HEK293 (cell line): ENCODE measurements at regions not wholly inside any gene's neighbourhood (a gene's known extent, or its start where the extent isn't known, plus 50 kb on each side); places are given as distances from the start of the nearest gene placed in this dataset.

Source experiments
- CTCF ChIA-PET: fragments of 350-600 bp; formaldehyde crosslinking; extraction: SDS; loops from one replicate; lab custom pipeline; 2021; ENCODE audit warnings: antibody characterized with exemption; lab: Yijun Ruan, JAX
- POLR2A ChIA-PET: fragments of 300-600 bp; formaldehyde crosslinking; extraction: SDS; loops from one replicate; lab custom pipeline; 2020; ENCODE audit warnings: antibody characterized with exemption, inconsistent platforms; lab: Yijun Ruan, JAX
- H3K27ac ChIP-seq: fragments of 200-500 bp; sonication (Bioruptor generic); 2 replicates; pipeline ENCODE4 v1.5.1; 2014; ENCODE audit warnings: low read depth, low read length, control low read depth, inconsistent platforms; ENCODE audit errors: extremely low read depth
- H3K36me3 ChIP-seq, 2 experiments: fragments of 200-500 bp in 1 of 2; sonication (Bioruptor generic) in 1 of 2; 1 replicate in 1 of 2; 2 replicates in 1 of 2; pipeline ENCODE4 v1.5.1; 2014 to 2017; ENCODE audit warnings: inconsistent platforms in 2 of 2, low read length in 2 of 2; ENCODE audit not compliant: control insufficient read depth in 2 of 2, insufficient read depth in 1 of 2
- H3K4me1 ChIP-seq: fragments of 200-500 bp; sonication (Bioruptor generic); 2 replicates; pipeline ENCODE4 v1.5.1; 2014; ENCODE audit warnings: mild to moderate bottlenecking, low read length, inconsistent platforms; ENCODE audit not compliant: control insufficient read depth, insufficient read depth
- H3K4me3 ChIP-seq: 2 replicates; pipeline ENCODE4 v1.5.1; 2011; ENCODE audit warnings: low read depth, mild to moderate bottlenecking, control low read depth, low read length, moderate library complexity
- H3K9me3 ChIP-seq: fragments of 200-500 bp; sonication (Bioruptor generic); 2 replicates; pipeline ENCODE4 v1.5.1; 2014; ENCODE audit warnings: low read depth, low read length, inconsistent platforms; ENCODE audit not compliant: control insufficient read depth, insufficient read depth
- GLIS1 ChIP-seq: fragments of 450-650 bp; formaldehyde crosslinking; IDR thresholded peaks from 2 replicates; pipeline ENCODE4 v1.5.1; 2016; ENCODE audit warnings: missing biosample characterization, missing genetic modification characterization
- KLF10 ChIP-seq: fragments of 450-650 bp; IDR thresholded peaks from 2 replicates; pipeline ENCODE4 v1.5.1; 2018; ENCODE audit warnings: missing biosample characterization, mild to moderate bottlenecking, missing genetic modification characterization
- SETDB1 ChIP-seq: IDR thresholded peaks from one replicate; pipeline ENCODE4 v1.6.1; 2017; ENCODE audit warnings: mild to moderate bottlenecking, low read length, moderate library complexity, mixed read lengths; ENCODE audit not compliant: insufficient read length
- ZFP41 ChIP-seq: fragments of 450-650 bp; formaldehyde crosslinking; IDR thresholded peaks from 2 replicates; pipeline ENCODE4 v1.5.1; 2016; ENCODE audit warnings: missing biosample characterization, missing genetic modification characterization, borderline replicate concordance
- ZNF221 ChIP-seq: fragments of 450-650 bp; formaldehyde crosslinking; IDR thresholded peaks from 2 replicates; pipeline ENCODE4 v1.5.1; 2017; ENCODE audit warnings: missing biosample characterization, missing genetic modification characterization, borderline replicate concordance
- ZNF24 ChIP-seq: fragments of 450-650 bp; formaldehyde crosslinking; IDR thresholded peaks from 2 replicates; pipeline ENCODE4 v1.5.1; 2016; ENCODE audit warnings: missing biosample characterization, missing genetic modification characterization
- ZNF366 ChIP-seq: fragments of 450-650 bp; formaldehyde crosslinking; conservative IDR thresholded peaks from 2 replicates; pipeline ENCODE4 v1.5.1; 2016; ENCODE audit warnings: missing biosample characterization, missing genetic modification characterization
- ZNF394 ChIP-seq: fragments of 450-650 bp; formaldehyde crosslinking; IDR thresholded peaks from 2 replicates; pipeline ENCODE4 v1.5.1; 2016; ENCODE audit warnings: missing biosample characterization, missing genetic modification characterization, mild to moderate bottlenecking, moderate library complexity, borderline replicate concordance
- ZNF560 ChIP-seq: fragments of 450-650 bp; formaldehyde crosslinking; IDR thresholded peaks from 2 replicates; pipeline ENCODE4 v1.5.1; 2017; ENCODE audit warnings: missing biosample characterization, missing genetic modification characterization, borderline replicate concordance
- ZNF776 ChIP-seq: fragments of 450-650 bp; formaldehyde crosslinking; IDR thresholded peaks from 2 replicates; pipeline ENCODE4 v1.5.0; 2017; ENCODE audit warnings: missing biosample characterization, missing genetic modification characterization, borderline replicate concordance
- ZNF791 ChIP-seq: fragments of 450-650 bp; formaldehyde crosslinking; IDR thresholded peaks from 2 replicates; pipeline ENCODE4 v1.5.1; 2016; ENCODE audit warnings: missing biosample characterization, missing genetic modification characterization
- ZNF837 ChIP-seq: fragments of 450-650 bp; formaldehyde crosslinking; IDR thresholded peaks from 2 replicates; pipeline ENCODE4 v1.5.1; 2016; ENCODE audit warnings: missing biosample characterization, missing genetic modification characterization
- ZNF843 ChIP-seq: fragments of 450-650 bp; formaldehyde crosslinking; IDR thresholded peaks from 2 replicates; pipeline ENCODE4 v1.5.1; 2016; ENCODE audit warnings: missing biosample characterization, missing genetic modification characterization
- TF ChIP-seq, protein P1 (sequence below): fragments of 450-650 bp; formaldehyde crosslinking; IDR thresholded peaks from 2 replicates; pipeline ENCODE4 v1.5.1; 2017; ENCODE audit warnings: missing biosample characterization, missing genetic modification characterization
- TF ChIP-seq, protein P2 (sequence below): fragments of 450-650 bp; formaldehyde crosslinking; IDR thresholded peaks from 2 replicates; pipeline ENCODE4 v1.5.1; 2017; ENCODE audit warnings: missing biosample characterization, missing genetic modification characterization
- TF ChIP-seq, protein P3 (sequence below): fragments of 450-650 bp; formaldehyde crosslinking; IDR thresholded peaks from 2 replicates; pipeline ENCODE4 v1.5.1; 2016; ENCODE audit warnings: missing biosample characterization, missing genetic modification characterization
- TF ChIP-seq, protein P4 (sequence below): fragments of 450-650 bp; formaldehyde crosslinking; IDR thresholded peaks from 2 replicates; pipeline ENCODE4 v1.5.1; 2017; ENCODE audit warnings: missing biosample characterization, missing genetic modification characterization
- TF ChIP-seq, protein P5 (sequence below): fragments of 450-650 bp; formaldehyde crosslinking; IDR thresholded peaks from 2 replicates; pipeline ENCODE4 v1.5.1; 2016; ENCODE audit warnings: missing biosample characterization, missing genetic modification characterization
- TF ChIP-seq, protein P6 (sequence below): fragments of 450-650 bp; formaldehyde crosslinking; IDR thresholded peaks from 2 replicates; pipeline ENCODE4 v1.5.1; 2016; ENCODE audit warnings: missing biosample characterization, missing genetic modification characterization
- TF ChIP-seq, protein P7 (sequence below): fragments of 450-650 bp; formaldehyde crosslinking; IDR thresholded peaks from 2 replicates; pipeline ENCODE4 v1.5.1; 2016; ENCODE audit warnings: missing biosample characterization, missing genetic modification characterization
- TF ChIP-seq, protein P8 (sequence below): fragments of 450-650 bp; formaldehyde crosslinking; IDR thresholded peaks from 2 replicates; pipeline ENCODE4 v1.5.1; 2016; ENCODE audit warnings: missing biosample characterization, missing genetic modification characterization

DNA sequence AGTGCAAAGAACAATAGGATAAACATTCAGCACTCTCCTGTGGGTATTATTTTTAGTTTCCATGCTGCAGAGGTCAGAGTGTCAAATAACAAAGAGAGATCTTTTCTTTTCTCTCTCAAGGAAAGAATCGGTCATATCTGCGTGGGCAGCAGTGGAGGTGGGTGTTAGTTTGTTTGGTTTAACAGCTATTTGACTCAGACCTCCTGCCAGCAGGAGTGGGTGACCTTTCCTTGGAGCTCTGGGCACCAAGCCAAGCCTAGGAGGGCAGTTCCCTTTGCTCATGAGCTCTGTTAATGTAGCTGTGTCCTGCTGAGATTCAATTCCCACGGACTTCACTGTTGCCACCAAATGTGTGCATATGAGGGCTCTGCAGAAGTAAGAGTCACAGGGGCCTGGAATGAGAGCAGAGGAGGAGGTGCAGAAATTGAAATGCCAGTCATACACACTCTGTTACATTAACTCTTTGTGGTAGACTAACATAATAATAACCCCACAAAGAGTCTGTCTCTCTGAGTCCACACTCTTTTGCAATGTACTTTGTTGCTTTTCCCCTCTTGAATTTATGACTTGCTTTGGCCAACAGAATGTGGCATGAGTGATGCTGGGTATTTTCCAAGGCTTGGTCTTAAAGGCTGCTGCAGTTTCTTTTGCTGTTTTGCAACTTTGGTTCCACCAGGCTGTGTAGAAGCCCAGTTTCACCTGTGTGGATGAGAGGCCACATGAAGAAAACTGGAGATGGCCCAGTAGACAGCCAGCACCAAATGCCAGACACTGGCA, 76.0 kb upstream of the GRK3 start (continued):
- peak; percentile 97 for TF ChIP-seq GLIS1 (tag by site-specific recombination)
- TF ChIP-seq, protein P1, sequence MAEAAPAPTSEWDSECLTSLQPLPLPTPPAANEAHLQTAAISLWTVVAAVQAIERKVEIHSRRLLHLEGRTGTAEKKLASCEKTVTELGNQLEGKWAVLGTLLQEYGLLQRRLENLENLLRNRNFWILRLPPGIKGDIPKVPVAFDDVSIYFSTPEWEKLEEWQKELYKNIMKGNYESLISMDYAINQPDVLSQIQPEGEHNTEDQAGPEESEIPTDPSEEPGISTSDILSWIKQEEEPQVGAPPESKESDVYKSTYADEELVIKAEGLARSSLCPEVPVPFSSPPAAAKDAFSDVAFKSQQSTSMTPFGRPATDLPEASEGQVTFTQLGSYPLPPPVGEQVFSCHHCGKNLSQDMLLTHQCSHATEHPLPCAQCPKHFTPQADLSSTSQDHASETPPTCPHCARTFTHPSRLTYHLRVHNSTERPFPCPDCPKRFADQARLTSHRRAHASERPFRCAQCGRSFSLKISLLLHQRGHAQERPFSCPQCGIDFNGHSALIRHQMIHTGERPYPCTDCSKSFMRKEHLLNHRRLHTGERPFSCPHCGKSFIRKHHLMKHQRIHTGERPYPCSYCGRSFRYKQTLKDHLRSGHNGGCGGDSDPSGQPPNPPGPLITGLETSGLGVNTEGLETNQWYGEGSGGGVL (tag by site-specific recombination), result 0 out of 2 replicates have a peak, but pooled peaks have one; percentile 8
- no peak for TF ChIP-seq SETDB1
- TF ChIP-seq ZNF843, result peak; percentile 79
- TF ChIP-seq, protein P2, sequence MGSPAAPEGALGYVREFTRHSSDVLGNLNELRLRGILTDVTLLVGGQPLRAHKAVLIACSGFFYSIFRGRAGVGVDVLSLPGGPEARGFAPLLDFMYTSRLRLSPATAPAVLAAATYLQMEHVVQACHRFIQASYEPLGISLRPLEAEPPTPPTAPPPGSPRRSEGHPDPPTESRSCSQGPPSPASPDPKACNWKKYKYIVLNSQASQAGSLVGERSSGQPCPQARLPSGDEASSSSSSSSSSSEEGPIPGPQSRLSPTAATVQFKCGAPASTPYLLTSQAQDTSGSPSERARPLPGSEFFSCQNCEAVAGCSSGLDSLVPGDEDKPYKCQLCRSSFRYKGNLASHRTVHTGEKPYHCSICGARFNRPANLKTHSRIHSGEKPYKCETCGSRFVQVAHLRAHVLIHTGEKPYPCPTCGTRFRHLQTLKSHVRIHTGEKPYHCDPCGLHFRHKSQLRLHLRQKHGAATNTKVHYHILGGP (tag by site-specific recombination), result peak; percentile 91
- TF ChIP-seq, protein P3, sequence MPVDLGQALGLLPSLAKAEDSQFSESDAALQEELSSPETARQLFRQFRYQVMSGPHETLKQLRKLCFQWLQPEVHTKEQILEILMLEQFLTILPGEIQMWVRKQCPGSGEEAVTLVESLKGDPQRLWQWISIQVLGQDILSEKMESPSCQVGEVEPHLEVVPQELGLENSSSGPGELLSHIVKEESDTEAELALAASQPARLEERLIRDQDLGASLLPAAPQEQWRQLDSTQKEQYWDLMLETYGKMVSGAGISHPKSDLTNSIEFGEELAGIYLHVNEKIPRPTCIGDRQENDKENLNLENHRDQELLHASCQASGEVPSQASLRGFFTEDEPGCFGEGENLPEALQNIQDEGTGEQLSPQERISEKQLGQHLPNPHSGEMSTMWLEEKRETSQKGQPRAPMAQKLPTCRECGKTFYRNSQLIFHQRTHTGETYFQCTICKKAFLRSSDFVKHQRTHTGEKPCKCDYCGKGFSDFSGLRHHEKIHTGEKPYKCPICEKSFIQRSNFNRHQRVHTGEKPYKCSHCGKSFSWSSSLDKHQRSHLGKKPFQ (tag by site-specific recombination), result 0 out of 2 replicates have a peak, but pooled peaks have one; percentile 19
- TF ChIP-seq ZNF837 (tag by site-specific recombination), result no peak

DNA sequence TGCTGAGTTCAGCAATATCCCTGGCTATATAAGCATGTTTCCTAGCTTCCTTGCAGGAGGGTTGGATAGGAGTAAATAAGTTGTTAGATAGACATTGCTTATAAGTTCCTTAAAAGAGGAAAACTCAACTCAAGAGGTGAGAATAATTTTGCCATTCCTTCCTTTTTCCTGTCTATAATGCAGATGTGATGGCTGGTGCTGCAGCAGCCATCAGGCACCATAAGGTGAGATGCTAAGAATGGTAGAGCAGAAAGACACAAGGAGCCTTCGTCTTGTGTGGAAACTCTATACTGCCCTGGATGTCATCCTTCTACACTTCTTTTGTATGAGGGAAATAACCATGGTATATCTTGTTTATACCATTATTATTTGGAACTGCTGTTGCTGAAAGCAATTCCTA, 74.5 kb upstream of the GRK3 start:
- H3K36me3 ChIP-seq, result peaks cover 0 to 30% of the 10 kb centered on the region in 2 experiments; a peak in 2 of 3 replicates
- POLR2A ChIA-PET, result no interaction called here
- CTCF ChIA-PET, result no interaction called here
- H3K9me3 ChIP-seq, result no peaks in the 10 kb centered on the region
- H3K27ac ChIP-seq, result no peak overlapping the region
- H3K4me3 ChIP-seq, result no peak overlapping the region
- H3K4me1 ChIP-seq, result peaks cover 11% of the 10 kb centered on the region
- TF ChIP-seq ZNF221 (tag by site-specific recombination) (no peak), ZNF394 (tag by site-specific recombination) (no peak), ZNF24 (no peak), ZNF776 (no peak), SETDB1 (peak; percentile 38), ZFP41 (tag by site-specific recombination) (no peak), ZNF560 (tag by site-specific recombination) (no peak), ZNF366 (tag by site-specific recombination) (no peak), ZNF791 (tag by site-specific recombination) (no peak), KLF10 (tag by site-specific recombination) (no peak)
- TF ChIP-seq, protein P4, sequence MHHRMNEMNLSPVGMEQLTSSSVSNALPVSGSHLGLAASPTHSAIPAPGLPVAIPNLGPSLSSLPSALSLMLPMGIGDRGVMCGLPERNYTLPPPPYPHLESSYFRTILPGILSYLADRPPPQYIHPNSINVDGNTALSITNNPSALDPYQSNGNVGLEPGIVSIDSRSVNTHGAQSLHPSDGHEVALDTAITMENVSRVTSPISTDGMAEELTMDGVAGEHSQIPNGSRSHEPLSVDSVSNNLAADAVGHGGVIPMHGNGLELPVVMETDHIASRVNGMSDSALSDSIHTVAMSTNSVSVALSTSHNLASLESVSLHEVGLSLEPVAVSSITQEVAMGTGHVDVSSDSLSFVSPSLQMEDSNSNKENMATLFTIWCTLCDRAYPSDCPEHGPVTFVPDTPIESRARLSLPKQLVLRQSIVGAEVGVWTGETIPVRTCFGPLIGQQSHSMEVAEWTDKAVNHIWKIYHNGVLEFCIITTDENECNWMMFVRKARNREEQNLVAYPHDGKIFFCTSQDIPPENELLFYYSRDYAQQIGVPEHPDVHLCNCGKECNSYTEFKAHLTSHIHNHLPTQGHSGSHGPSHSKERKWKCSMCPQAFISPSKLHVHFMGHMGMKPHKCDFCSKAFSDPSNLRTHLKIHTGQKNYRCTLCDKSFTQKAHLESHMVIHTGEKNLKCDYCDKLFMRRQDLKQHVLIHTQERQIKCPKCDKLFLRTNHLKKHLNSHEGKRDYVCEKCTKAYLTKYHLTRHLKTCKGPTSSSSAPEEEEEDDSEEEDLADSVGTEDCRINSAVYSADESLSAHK (tag by site-specific recombination), result no peak
- TF ChIP-seq, protein P5, sequence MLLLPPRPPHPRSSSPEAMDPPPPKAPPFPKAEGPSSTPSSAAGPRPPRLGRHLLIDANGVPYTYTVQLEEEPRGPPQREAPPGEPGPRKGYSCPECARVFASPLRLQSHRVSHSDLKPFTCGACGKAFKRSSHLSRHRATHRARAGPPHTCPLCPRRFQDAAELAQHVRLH (tag by site-specific recombination), result 0 out of 2 replicates have a peak, but pooled peaks have one; percentile 29
- TF ChIP-seq, protein P6, sequence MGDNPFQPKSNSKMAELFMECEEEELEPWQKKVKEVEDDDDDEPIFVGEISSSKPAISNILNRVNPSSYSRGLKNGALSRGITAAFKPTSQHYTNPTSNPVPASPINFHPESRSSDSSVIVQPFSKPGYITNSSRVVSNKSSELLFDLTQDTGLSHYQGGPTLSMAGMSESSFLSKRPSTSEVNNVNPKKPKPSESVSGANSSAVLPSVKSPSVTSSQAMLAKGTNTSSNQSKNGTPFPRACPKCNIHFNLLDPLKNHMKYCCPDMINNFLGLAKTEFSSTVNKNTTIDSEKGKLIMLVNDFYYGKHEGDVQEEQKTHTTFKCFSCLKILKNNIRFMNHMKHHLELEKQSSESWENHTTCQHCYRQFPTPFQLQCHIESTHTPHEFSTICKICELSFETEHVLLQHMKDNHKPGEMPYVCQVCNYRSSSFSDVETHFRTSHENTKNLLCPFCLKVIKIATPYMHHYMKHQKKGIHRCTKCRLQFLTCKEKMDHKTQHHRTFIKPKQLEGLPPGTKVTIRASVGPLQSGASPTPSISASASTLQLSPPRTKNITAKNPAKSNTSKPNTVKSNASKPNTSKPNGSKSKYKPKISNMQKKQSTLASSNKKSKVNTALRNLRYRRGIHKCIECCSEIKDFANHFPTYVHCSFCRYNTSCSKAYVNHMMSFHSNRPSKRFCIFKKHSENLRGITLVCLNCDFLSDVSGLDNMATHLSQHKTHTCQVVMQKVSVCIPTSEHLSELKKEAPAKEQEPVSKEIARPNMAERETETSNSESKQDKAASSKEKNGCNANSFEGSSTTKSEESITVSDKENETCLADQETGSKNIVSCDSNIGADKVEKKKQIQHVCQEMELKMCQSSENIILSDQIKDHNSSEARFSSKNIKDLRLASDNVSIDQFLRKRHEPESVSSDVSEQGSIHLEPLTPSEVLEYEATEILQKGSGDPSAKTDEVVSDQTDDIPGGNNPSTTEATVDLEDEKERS (tag by site-specific recombination), result peak; percentile 18; the same call in 1 of the 2 replicates
- TF ChIP-seq, protein P7, sequence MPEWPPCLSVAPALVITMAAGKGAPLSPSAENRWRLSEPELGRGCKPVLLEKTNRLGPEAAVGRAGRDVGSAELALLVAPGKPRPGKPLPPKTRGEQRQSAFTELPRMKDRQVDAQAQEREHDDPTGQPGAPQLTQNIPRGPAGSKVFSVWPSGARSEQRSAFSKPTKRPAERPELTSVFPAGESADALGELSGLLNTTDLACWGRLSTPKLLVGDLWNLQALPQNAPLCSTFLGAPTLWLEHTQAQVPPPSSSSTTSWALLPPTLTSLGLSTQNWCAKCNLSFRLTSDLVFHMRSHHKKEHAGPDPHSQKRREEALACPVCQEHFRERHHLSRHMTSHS, result no peak
- TF ChIP-seq, protein P8, sequence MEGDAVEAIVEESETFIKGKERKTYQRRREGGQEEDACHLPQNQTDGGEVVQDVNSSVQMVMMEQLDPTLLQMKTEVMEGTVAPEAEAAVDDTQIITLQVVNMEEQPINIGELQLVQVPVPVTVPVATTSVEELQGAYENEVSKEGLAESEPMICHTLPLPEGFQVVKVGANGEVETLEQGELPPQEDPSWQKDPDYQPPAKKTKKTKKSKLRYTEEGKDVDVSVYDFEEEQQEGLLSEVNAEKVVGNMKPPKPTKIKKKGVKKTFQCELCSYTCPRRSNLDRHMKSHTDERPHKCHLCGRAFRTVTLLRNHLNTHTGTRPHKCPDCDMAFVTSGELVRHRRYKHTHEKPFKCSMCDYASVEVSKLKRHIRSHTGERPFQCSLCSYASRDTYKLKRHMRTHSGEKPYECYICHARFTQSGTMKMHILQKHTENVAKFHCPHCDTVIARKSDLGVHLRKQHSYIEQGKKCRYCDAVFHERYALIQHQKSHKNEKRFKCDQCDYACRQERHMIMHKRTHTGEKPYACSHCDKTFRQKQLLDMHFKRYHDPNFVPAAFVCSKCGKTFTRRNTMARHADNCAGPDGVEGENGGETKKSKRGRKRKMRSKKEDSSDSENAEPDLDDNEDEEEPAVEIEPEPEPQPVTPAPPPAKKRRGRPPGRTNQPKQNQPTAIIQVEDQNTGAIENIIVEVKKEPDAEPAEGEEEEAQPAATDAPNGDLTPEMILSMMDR (tag by site-specific recombination), result no peak
